ENCODE measurements at regions not wholly inside any gene's neighbourhood (a gene's known extent, or its start where the extent isn't known, plus 50 kb on each side); places are given as distances from the start of the nearest gene placed in this dataset.

- TF ChIP-seq TAF1 (IDR thresholded peaks at IDR 0.05; ENCODE audit: borderline replicate concordance, insufficient read depth, low read length) (no peak), POLR2AphosphoS5 (IDR thresholded peaks at IDR 0.05; ENCODE audit: low read depth, low read length) (no peak), REST (IDR thresholded peaks at IDR 0.05; ENCODE audit: insufficient read depth in 1 of 2, low read depth in 2 of 2, low read length in 2 of 2) (no peak), SIN3A (IDR thresholded peaks at IDR 0.05; ENCODE audit: borderline replicate concordance, insufficient read depth, low read length) (no peak)
Measured at GRCh38 chr10:21171197-21171935, 274.3 kb upstream of the NEBL start.

Measured in PFSK-1 (cell line).